Small intestine (tissue), 7 donors: ENCODE measurements at regions not wholly inside any gene's neighbourhood (a gene's known extent, or its start where the extent isn't known, plus 50 kb on each side); places are given as distances from the start of the nearest gene placed in this dataset.

Experiments
- DNase-seq, 2 donors: peaks; one replicate each; pipeline versions ENCODE4 v3.0.0 to v3.0.0-alpha.2; 2013
- FAIRE-seq: peaks from 2 replicates; lab custom pipeline; 2012; peaks lifted over from hg19 to GRCh38; lab: Jason Lieb, UNC
- H3K27ac ChIP-seq, 3 donors: one replicate each; pipeline ENCODE4 v1.5.1; 2013; ENCODE audit warnings: low read length in 2 of 3, mild to moderate bottlenecking in 2 of 3, control low read depth in 1 of 3, inconsistent platforms in 1 of 3, low read depth in 1 of 3, moderate library complexity in 1 of 3
- H3K27me3 ChIP-seq, 3 donors: one replicate each; pipeline ENCODE4 v1.6.1; 2013; ENCODE audit warnings: low read length in 3 of 3, inconsistent platforms in 1 of 3; ENCODE audit not compliant: control insufficient read depth in 3 of 3, insufficient read depth in 3 of 3
- H3K36me3 ChIP-seq, 3 donors: one replicate each; pipeline ENCODE4 v1.6.1; 2013; ENCODE audit warnings: low read length in 3 of 3, inconsistent platforms in 1 of 3, low read depth in 1 of 3, mild to moderate bottlenecking in 1 of 3, moderate library complexity in 1 of 3; ENCODE audit not compliant: control insufficient read depth in 3 of 3, insufficient read depth in 2 of 3
- H3K4me1 ChIP-seq, 3 donors: one replicate each; pipeline ENCODE4 v1.6.1; 2013; ENCODE audit warnings: low read length in 2 of 3, inconsistent platforms in 1 of 3, low read depth in 1 of 3, mild to moderate bottlenecking in 1 of 3, moderate library complexity in 1 of 3; ENCODE audit not compliant: control insufficient read depth in 3 of 3, insufficient read depth in 2 of 3
- H3K4me3 ChIP-seq, 3 donors: one replicate each; pipeline ENCODE4 v1.5.1; 2013; ENCODE audit warnings: low read length in 3 of 3, control low read depth in 1 of 3, inconsistent platforms in 1 of 3, low read depth in 1 of 3, mild to moderate bottlenecking in 1 of 3, moderate library complexity in 1 of 3
- H3K9me3 ChIP-seq, 2 donors: one replicate each; pipeline ENCODE4 v1.6.1; 2013; ENCODE audit warnings: low read depth in 1 of 2, low read length in 1 of 2; ENCODE audit not compliant: control insufficient read depth in 2 of 2, insufficient read depth in 1 of 2
- WGBS, 3 donors: extraction: QIAGEN DNeasy Blood & Tissue Kit; methylation state at CpG; one replicate each; pipeline ENCODE4 v1.1.7; 2013; 5-methylcytosine and 5-hydroxymethylcytosine counted together
- donor health status: healthy with polysubstance abuse.
- donor health status: control.
- donor health status: control.
- donor health status: Bipolar disorder and iron deficiency.
- donor health status: healthy.

DNA sequence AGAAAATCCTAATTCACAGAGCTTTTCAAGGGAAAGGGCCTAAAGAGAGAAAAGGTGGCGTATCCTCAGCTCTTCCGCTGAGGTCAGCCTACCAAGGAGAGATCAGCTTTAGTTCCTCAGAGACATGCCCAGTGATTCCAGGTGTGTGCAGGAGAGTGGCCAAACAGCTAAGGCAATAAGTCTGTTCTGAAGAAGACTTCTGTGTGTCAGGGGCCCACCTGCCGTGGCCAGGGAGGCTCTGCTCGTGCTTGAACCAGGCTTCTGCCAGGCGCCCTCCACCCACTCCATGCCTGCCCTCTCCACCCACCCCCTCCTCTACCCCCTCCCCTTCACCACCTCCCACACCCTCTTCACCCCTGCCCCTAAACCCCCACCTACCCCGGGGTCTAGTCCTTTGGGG lies 67.4 kb upstream of the ARMC2 start:
- no peak for FAIRE-seq
- no peaks in the 10 kb centered on the region for H3K9me3 ChIP-seq
- 88 to 94% (median 89%) methylated on average over 6 of the region's 6 CpGs for WGBS, 3 donors
- no peaks in the 10 kb centered on the region for H3K27me3 ChIP-seq
- DNase-seq = no peak
- no peaks in the 10 kb centered on the region for H3K36me3 ChIP-seq
- H3K4me1 ChIP-seq = peaks cover 0 to 13% (median 4%) of the 10 kb centered on the region in 3 donors
- no peak overlapping the region for H3K27ac ChIP-seq
- no peak overlapping the region for H3K4me3 ChIP-seq

DNA sequence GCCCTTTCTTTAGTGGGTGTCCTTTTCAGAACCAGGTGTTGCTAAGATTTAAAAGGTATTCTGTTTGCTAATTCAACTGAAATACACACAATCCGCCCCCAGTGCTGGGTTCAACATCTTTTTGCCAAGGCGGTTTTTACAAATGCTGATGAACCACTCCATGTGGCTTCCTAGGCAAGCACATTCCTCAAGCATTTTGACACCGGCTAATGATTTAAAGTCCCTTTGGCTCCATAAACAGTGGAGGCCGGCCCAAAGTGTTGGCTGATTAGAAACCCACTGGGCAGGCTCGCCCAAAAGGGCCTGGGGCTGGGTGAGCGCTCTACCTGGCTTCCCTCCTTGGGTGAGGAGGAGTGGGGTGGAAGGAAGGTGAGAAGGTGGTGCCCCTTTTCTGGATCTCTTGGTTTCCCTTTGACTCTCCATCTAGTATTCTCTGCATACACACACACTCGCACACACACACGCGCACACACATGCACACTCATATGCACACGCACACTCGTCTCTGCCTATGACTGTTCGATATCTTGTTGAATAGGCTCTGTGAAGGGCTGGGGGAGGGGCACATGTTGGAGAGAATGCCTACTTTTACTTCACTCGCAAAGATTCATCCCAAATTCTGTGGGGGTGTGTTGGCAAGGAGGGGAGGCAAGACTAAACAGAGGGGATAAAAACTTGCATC lies 66.7 kb upstream of the ARMC2 start:
- peak overlapping the region in 2 of 3 donors; percentile 52 to 73 for H3K4me3 ChIP-seq
- no peaks in the 10 kb centered on the region for H3K27me3 ChIP-seq
- H3K36me3 ChIP-seq = no peaks in the 10 kb centered on the region
- peaks cover 0 to 13% (median 4%) of the 10 kb centered on the region in 3 donors for H3K4me1 ChIP-seq
- 61 to 72% (median 68%) methylated on average over 13 of the region's 13 CpGs for WGBS, 3 donors
- no peaks in the 10 kb centered on the region for H3K9me3 ChIP-seq
- FAIRE-seq = no peak
- no peak overlapping the region for H3K27ac ChIP-seq
- no peak for DNase-seq

DNA sequence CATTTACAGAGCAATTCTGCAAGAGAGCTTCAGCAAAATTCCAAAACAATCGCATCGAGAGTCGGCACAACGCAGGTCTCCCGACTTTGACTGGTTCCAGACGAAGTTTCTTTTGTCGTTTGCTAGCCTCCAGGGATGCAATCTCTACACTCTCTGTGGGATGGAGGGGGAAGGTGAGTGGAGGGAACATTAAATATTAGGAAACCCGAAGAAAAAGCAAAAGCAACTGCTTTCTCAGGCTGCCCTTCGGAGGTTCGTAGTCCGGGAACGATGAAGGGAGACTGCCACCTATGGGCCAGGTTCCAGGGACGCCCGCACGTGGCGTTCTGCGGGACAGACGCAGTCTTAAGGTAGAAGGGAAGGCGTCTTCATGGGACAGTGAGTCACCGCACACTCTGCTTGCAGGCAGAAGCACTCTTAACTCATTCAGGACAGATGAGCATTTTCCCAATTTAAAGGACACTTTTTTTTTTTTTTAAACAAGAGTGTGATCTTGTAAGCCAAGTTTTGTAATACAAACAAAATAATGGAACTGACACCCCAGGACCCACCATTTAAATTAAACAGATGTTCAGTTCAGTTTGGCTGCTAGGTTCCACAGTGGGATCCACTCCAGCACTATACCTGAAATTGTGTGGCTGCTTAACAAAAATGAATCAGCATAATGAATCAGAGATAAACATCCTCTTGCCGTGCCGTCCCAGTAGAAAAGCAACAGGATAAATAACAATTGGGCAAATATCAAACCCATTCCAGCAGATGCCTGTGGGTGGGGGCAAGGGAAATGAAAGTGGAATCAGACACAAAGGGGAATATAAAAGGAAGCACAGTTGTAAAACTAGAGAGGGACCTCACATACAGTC lies 65.8 kb upstream of the ARMC2 start:
- DNase-seq (peak; percentile 89 to 92), FAIRE-seq (no peak)
- H3K4me1 ChIP-seq = peaks cover 0 to 13% (median 4%) of the 10 kb centered on the region in 3 donors
- peak overlapping the region in 1 of 3 donors; percentile 7 for H3K27ac ChIP-seq
- no peaks in the 10 kb centered on the region for H3K27me3 ChIP-seq
- peak overlapping the region in 2 of 3 donors; percentile 52 to 73 for H3K4me3 ChIP-seq
- no peaks in the 10 kb centered on the region for H3K36me3 ChIP-seq
- no peaks in the 10 kb centered on the region for H3K9me3 ChIP-seq
- WGBS, 3 donors = 3 to 6% (median 4%) methylated on average over 22 of the region's 22 CpGs

DNA sequence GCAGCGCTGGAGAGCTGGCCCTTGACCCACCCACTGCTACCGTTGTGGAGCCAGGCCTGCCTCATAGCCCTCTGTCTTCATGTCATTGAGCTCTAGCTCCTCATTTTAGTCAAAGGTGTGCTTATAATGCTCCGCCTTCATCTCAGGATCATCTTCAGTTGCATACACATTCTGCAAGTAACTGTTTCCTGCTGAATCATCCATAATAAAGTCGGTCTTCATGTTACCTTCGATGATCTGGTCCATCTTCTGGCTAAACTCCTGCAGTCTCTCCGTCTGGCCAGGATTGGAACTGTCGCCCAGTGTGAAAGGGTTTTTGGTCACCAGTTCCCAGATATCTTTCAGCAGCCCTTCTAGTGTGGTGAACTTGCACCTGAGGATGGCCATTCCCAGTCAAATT lies 62.6 kb upstream of the ARMC2 start:
- H3K4me1 ChIP-seq = peaks cover 0 to 13% (median 4%) of the 10 kb centered on the region in 3 donors
- no peaks in the 10 kb centered on the region for H3K27me3 ChIP-seq
- peaks cover 0 to 3% of the 10 kb centered on the region in 2 donors for H3K9me3 ChIP-seq
- DNase-seq (no peak), FAIRE-seq (no peak)
- H3K27ac ChIP-seq = no peak overlapping the region
- WGBS, 3 donors = 82 to 87% (median 82%) methylated on average over 7 of the region's 7 CpGs
- H3K4me3 ChIP-seq = no peak overlapping the region
- no peaks in the 10 kb centered on the region for H3K36me3 ChIP-seq

DNA sequence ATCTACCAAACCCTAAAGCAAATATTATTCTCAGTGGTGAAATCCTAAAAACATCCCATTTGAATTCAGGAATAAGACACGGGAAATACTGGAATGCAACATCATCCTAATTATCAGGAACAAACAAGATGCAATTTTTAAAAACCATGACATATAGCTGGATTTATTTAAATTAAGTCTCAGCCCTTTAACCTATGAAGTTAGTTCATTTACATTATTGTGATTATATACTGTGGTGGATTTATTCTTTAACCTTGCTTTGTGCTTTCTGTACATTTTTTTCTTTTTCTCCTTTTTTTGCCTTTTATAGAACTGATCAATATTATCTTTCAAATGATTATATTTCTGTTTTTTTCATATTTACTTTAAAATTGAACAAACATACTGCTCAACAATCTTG lies 59.8 kb upstream of the ARMC2 start:
- no peaks in the 10 kb centered on the region for H3K4me1 ChIP-seq
- no peaks in the 10 kb centered on the region for H3K36me3 ChIP-seq
- H3K27me3 ChIP-seq = no peaks in the 10 kb centered on the region
- 94 to 100% (median 96%) methylated on average over 1 of the region's 1 CpG for WGBS, 3 donors
- FAIRE-seq (peak; percentile 19), DNase-seq (no peak)
- peaks cover 0 to 6% of the 10 kb centered on the region in 2 donors for H3K9me3 ChIP-seq
- no peak overlapping the region for H3K27ac ChIP-seq
- H3K4me3 ChIP-seq = no peak overlapping the region

- Histone ChIP-seq H3K9me3 (peaks cover 0 to 6% of the 10 kb centered on the region in 2 donors), H3K27me3 (no peaks in the 10 kb centered on the region), H3K4me3 (no peak overlapping the region), H3K27ac (no peak overlapping the region), H3K36me3 (no peaks in the 10 kb centered on the region), H3K4me1 (peaks cover 0 to 10% (median 2%) of the 10 kb centered on the region in 3 donors)
- whole genome bisulfite sequencing, 3 donors = 88 to 95% (median 94%) methylated on average over 1 of the region's 1 CpG
- FAIRE-seq (no peak), DNase-seq (no peak)
Measured at GRCh38 chr6:108789475-108789874, 58.7 kb upstream of the ARMC2 start.

GRCh38 chr6:108791700-108792099 lies 56.5 kb upstream of the ARMC2 start:
- H3K4me3 ChIP-seq = no peak overlapping the region
- DNase-seq = no peak
- no peaks in the 10 kb centered on the region for H3K36me3 ChIP-seq
- H3K9me3 ChIP-seq = peaks cover 0 to 6% of the 10 kb centered on the region in 2 donors
- peak; percentile 33 for FAIRE-seq
- no peaks in the 10 kb centered on the region for H3K27me3 ChIP-seq
- peaks cover 0 to 18% (median 4%) of the 10 kb centered on the region in 3 donors for H3K4me1 ChIP-seq
- no peak overlapping the region for H3K27ac ChIP-seq

- DNase-seq (peak in 1 of 2 donors; percentile 38), FAIRE-seq (no peak)
- H3K9me3 ChIP-seq = peaks cover 0 to 3% of the 10 kb centered on the region in 2 donors
- H3K36me3 ChIP-seq = no peaks in the 10 kb centered on the region
- H3K27me3 ChIP-seq = no peaks in the 10 kb centered on the region
- H3K4me1 ChIP-seq = peaks cover 2 to 37% (median 4%) of the 10 kb centered on the region in 3 donors
- 50 to 62% (median 62%) methylated on average over 5 of the region's 5 CpGs for WGBS, 3 donors
- no peak overlapping the region for H3K4me3 ChIP-seq
- peak overlapping the region in 1 of 3 donors; percentile 10 for H3K27ac ChIP-seq
Measured at GRCh38 chr6:108793516-108794251, 54.5 kb upstream of the ARMC2 start.
